Epithelial cell of prostate (primary cell): ENCODE measurements at regions not wholly inside any gene's neighbourhood (a gene's known extent, or its start where the extent isn't known, plus 50 kb on each side); places are given as distances from the start of the nearest gene placed in this dataset.
"Not testable (repeated sequence)": the region's sequence is repeated elsewhere in the genome, so short reads cannot be mapped to it uniquely, and the experiment has no call there.

Experiments
- DNase-seq: peaks from one replicate; pipeline ENCODE4 v3.0.0-alpha.2; 2011; ENCODE audit warnings: low read depth, low spot score
- H3K27ac ChIP-seq: fragments of 450-650 bp; 2 replicates; pipeline ENCODE4 v1.5.1; 2017; ENCODE audit warnings: mild to moderate bottlenecking

DNA sequence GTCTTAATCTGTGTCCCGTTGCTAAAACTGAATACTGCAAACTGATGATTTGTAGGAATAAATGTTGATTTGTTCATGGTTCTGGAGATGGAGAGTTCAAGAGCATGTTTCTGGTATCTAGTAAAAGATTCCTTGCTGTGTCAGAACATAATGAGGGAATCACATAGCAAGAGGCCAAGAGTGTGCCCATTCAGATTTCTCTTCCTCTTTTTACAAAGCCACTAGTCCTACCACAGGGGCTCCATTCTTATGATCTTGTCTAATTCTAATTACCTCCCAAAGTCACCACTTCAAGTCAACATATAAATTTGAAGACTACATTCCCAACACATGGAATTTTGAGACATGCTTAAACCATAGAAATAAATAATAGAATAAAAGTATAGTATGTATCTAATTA is 608.8 kb upstream of the EPHA5 start:
- no peak for DNase-seq
- no peak overlapping the region for H3K27ac ChIP-seq

DNA sequence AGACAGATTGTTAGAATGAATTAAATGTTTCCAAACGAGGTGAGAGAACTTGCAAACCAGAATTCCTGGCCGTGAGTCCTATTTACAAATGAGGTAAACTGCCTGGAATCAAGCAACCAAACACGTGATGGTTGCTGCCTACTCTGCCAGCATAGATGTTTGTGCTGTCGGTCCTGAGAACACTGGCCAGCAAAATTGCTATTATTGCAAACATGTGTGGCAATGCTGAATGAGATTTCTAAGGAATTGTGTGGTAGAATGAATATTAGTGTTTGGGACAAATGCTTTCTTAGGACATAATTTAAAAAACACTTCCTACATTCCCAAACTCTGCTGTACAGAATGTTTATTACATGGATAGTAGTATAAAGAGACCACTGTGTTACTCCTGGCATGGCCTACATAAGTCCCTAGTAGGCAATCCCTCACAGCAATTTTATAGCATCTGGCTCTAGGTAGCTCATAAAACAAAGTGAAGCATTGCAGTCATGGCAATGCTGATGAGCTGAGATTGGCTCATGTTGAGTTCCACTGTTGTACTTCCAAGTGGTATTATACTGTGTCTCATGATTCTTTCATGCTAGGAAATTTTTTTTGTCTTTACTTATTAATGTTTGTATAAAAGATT is 605.2 kb upstream of the EPHA5 start:
- no peak for DNase-seq
- no peak overlapping the region for H3K27ac ChIP-seq

GRCh38 chr4:66273110-66273509 is 602.8 kb upstream of the EPHA5 start:
- DNase-seq: no peak
- H3K27ac ChIP-seq: no peak overlapping the region

DNA sequence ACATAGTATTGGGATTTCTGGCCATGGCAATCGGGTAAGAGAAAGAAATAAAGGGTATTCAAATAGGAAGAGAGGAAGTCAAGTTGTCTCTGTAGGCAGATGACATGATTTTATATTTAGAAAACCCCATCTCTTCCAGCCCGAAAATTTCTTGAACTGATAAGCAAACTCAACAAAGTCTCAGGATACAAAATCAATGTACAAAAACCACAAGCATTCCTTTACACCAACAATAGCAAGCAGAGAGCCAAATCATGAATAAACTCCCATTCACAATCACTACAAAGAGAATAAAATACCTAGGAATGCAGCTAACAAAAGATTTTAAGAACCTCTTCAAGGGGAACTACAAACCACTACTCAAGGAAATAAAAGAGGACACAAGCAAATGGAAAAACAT is 600.1 kb upstream of the EPHA5 start:
- not testable (repeated sequence) for DNase-seq, H3K27ac ChIP-seq

DNA sequence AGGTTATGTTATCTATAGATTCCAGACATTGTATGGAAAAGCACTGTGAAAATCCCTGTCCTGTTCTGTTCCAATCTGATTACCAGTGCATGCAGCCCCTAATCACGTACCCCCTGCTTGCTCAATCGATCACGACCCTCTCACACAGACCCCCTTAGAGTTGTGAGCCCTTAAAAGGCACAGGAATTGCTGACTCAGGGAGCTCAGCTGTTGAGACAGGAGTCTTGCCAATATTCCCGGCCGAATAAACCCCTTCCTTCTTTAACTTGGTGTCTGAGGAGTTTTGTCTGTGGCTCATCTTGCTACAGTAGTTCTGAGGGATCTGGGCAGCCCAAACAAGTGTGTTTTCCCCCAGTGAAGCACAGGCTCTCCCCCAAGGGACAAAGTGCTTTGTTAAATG is 596.3 kb upstream of the EPHA5 start:
- DNase-seq, H3K27ac ChIP-seq: not testable (repeated sequence)

DNA sequence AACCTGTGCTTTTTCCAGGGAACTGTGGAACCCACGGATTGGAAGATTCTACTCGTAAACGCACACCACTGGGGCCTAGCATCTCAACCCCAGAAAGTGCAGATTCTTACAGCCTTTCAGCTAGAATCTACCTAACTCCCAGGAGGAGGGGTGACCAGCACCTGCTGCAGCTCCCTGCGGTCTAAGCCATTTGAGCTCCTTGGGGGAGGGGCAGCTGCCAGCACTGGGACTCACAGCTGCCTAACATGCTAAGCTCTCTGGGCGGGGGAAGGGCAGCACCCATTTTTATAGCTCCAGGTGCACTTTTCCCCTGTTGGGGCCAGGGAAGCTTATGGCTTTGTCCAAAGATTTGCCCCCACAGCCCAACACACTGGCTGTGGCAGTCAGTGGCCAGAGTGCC is 595.7 kb upstream of the EPHA5 start:
- H3K27ac ChIP-seq: no peak overlapping the region
- no peak for DNase-seq

- H3K27ac ChIP-seq: no peak overlapping the region
- DNase-seq: no peak
Observed at GRCh38 chr4:66252291-66252690, 582.0 kb upstream of the EPHA5 start.

- no peak for DNase-seq
- no peak overlapping the region for H3K27ac ChIP-seq
Observed at GRCh38 chr4:66246643-66247042, 576.4 kb upstream of the EPHA5 start.

- no peak for DNase-seq
- H3K27ac ChIP-seq: no peak overlapping the region
Observed at GRCh38 chr4:66235876-66236275, 565.6 kb upstream of the EPHA5 start.

- no peak for DNase-seq
- no peak overlapping the region for H3K27ac ChIP-seq
Observed at GRCh38 chr4:66229885-66230284, 559.6 kb upstream of the EPHA5 start.

- no peak for DNase-seq
- H3K27ac ChIP-seq: no peak overlapping the region
Observed at GRCh38 chr4:66225539-66225938, 555.2 kb upstream of the EPHA5 start.

DNA sequence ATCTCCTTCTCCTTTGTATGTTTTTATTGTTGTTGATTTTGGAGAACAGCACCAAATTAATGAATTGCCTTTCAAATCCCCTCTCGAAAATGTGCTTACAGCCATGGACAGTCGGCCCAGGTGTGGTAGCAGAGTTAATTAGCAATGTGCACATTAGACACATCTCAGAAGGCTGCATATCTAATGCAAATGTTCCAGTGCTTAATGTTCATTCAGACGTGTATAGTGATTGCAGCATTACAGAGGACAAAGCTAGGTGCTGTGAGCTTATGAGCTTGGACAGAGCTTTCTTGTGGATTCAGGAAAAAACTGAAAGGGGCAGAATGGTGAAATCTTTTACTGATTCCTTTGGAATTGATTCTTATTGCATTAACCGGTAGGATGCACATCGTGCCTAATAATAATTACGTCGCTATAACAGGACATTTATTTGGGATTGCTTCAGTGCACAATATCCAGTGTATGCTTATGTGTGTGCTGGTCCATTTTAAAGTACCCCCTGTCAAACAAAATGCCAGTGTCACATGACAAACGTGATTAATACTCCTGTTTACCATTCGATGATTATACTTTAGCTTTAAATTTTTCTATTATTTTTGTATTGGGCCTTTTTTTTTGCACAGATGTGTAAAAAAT is 552.9 kb upstream of the EPHA5 start:
- H3K27ac ChIP-seq: no peak overlapping the region
- no peak for DNase-seq

DNA sequence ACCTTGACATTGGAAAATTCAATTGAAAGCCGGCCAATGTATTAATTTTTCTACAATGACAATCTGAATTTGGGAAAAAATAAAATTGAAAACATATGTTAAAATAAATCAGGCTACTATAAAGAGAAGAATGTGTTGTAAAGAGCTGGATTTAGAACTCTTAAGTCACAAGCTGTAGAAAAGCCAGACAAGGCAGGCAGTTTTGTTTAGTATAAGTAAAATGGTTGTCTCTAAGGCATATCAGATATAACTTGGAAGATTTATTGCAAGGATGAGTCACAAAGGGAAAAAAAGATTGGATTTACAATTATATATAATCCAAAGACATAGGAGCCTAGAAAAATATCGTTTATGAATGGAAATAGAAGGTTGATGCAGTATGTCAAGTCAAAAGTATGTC is 549.1 kb upstream of the EPHA5 start:
- no peak for DNase-seq
- no peak overlapping the region for H3K27ac ChIP-seq

DNA sequence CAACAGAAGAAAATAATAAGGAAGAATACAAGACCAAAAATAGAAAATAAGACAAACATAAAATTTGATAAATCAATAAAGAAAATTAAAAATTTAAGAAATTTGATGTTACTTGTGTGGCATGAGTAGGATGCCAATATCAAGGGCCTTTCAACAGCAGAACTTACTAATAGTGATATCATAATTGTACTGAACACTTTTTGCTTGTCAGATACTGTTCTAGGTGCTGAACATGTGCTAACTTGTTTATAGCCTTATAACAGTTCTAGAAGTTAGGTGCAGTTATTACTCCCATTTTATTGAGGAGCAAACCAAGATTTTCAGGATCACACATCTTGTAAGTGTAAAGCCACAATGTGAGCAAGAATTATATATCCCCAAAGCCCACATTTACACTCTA is 546.0 kb upstream of the EPHA5 start:
- no peak for DNase-seq
- H3K27ac ChIP-seq: no peak overlapping the region

- no peak for DNase-seq
- H3K27ac ChIP-seq: no peak overlapping the region
Observed at GRCh38 chr4:66212489-66212888, 542.2 kb upstream of the EPHA5 start.

DNA sequence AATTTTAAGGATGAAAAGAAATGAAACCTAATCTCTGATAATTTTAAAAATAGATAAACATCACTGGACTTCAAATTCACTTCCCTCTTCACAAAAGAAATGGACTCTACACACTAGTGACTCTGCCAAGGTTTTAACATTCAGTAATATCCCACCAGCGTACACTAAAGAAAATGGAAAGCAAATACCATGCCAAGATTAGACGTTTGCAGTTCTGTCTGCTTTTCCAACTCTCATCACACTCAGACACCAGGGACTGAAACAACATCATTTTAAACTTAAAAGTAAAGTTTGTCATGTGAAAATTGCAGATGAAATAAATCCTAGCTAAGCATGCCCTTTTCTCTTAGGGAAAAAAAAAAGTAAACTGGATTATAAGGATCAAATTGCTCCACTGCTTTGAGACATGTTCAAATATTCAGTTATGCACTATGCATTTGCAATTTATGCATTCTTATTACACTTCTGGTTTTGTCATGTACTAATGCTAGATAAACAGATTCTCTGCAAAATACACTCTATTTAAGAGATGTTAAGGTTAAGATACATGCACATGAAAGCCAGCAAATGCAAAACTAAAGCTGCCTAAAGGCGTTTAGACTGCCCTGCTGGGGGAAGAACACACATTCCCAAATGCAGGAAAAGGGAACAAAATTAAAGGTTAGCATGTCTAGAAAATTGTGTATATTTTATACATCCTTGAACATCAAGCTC is 534.4 kb upstream of the EPHA5 start:
- no peak for DNase-seq
- no peak overlapping the region for H3K27ac ChIP-seq

DNA sequence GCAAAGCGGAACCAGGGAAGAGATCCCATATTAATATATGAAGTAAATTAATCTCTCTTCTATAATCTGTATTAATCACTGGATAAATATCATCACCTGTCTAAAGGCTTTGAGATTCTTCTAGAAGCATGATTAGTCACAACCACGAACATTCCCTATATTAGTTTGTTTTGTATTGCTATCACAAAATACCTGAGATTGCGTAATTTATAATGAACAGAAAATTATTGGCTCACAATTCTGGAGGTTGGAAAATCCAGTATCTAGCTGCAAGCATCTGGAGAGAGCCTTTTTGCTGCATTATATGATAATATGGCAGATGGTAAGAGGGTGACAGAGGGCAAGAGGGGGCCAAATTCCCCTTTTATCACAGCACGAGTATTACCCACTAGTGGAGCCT is 532.6 kb upstream of the EPHA5 start:
- H3K27ac ChIP-seq: no peak overlapping the region
- no peak for DNase-seq

DNA sequence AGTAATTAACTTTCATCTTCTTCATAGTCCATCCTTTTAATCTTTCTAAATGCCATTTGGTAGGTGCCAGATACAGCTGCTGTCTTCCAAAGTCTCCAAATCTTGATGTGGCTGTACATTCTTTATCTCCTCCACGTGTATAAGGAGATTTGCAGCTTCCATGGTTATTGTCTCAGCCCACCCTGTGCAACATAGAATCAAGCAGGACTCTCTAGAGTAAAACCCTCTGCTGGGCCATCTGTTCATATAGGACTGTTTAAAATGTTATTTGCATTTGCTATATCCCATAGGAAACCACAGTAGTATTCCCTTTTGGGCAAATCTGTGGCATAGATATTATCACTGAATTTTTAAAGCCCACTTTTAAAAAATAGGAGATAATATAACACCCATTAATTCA is 527.2 kb upstream of the EPHA5 start:
- DNase-seq: no peak
- H3K27ac ChIP-seq: no peak overlapping the region

- DNase-seq: no peak
- no peak overlapping the region for H3K27ac ChIP-seq
Observed at GRCh38 chr4:66193487-66193886, 523.2 kb upstream of the EPHA5 start.

DNA sequence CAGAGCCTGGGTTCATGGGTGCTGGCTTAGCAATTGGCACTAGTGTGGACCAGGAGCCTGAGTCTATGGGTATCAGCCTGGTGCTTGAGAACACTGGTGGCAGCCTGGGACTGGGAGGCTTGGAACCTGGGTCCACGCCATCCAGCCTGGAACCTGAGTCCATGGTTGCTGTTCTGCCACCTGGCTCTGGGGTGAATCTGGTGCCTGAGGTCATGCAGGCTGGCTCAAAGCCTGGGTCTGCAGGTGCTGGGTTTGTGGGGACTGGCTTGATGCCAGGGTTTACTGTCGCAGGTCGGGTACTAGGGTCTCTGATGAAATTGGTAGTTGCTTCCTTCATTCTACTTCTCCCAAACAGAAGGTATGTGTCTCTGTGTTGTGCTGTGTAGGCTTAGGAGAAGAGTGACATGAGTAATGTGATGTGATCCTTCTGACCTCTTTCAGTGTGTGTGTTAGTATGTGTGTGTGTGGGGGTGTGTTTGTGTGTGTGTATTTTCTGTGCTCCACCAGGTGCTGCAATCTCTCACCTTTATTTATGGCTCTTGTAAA is 517.0 kb upstream of the EPHA5 start:
- no peak for DNase-seq
- no peak overlapping the region for H3K27ac ChIP-seq

DNA sequence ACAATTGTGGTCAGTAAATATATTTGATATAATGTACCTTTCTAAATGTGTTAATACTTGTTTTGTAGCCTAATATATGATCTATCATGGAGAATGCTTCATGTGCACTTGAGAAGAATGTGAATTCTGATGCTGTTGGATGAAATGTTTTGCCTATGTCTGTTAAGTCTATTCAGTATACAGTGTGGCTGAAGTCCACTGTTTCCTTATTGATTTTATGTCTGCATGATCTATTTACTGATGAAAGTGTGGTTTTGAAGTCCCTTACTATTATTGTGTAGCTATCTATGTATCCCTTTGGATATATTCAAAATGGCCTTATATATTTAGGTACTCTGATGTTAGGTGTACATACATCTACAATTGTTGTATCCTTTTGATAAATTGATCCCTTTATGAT is 515.8 kb upstream of the EPHA5 start:
- H3K27ac ChIP-seq: no peak overlapping the region
- DNase-seq: no peak

DNA sequence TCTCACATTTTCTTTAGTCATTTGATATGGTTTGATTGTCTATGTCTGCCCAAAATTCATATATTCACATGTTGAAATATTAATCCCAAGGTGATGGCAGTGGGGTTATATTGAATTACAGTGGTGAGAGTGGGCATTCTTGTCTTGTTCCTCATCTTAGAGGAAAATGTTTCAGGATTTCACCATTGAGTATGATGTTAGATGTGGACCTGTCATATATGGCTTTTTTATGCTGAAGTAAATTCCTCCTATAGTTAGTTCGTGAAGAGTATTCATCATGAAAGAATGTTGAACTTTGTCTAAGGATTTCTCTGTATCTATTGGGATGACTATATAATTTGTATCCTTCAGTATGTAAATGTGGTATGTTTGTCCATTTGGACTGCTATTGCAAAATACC is 512.3 kb upstream of the EPHA5 start:
- DNase-seq: no peak
- H3K27ac ChIP-seq: no peak overlapping the region
